ENCODE measurements at regions not wholly inside any gene's neighbourhood (a gene's known extent, or its start where the extent isn't known, plus 50 kb on each side); places are given as distances from the start of the nearest gene placed in this dataset.

DNA sequence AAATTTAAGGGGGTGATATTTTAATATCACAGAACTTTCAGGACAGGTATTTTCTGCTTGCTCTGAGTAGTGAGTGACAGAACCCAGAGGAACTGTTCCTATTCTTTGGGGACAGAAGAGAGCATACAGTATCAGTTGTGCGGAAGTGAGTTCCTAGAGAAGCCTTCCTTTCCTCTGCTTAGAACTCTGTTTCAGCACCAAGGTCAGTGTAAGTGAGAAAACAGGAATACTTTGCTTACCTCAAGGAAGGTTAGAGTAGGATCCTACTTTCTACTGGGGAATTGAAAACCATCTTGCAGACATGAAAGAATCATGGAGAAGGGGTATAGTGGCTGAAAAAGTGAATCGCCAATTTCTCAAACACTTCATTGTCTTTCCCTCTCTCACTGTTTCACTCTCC is 542.4 kb downstream of the SQOR start:
- Histone ChIP-seq H3K36me3 (replicated peaks; ENCODE audit: control insufficient read depth, insufficient read depth, low read length) (no peaks in the 10 kb centered on the region), H3K27me3 (ENCODE audit: control insufficient read depth, insufficient read depth, low read length) (no peaks in the 10 kb centered on the region), H3K4me3 (ENCODE audit: insufficient read depth, low read depth, low read length) (no peak overlapping the region)
- no peak for DNase-seq

DNA sequence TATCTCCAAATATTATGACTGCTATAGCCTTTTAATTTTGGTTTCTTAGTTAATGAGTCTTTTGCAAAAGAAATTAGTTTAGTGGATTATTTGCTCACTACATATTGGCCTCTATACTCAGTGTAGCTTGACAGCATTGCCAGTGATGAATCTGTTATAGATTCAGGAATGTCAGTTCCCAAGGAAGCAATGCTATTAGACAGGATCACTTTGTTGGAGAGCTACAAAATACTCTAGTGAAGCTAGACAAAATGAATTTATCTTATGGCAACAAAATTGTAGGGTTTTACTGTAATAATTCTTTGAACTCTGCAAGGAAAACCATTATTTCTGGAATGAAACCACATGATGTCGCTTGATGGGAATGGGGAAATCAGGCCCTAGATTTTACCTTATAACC is 543.3 kb downstream of the SQOR start:
- Histone ChIP-seq H3K36me3 (replicated peaks; ENCODE audit: control insufficient read depth, insufficient read depth, low read length) (no peaks in the 10 kb centered on the region), H3K27me3 (ENCODE audit: control insufficient read depth, insufficient read depth, low read length) (no peaks in the 10 kb centered on the region), H3K4me3 (ENCODE audit: insufficient read depth, low read depth, low read length) (no peak overlapping the region)
- DNase-seq = no peak

GRCh38 chr15:46207341-46207740 is 572.5 kb downstream of the SQOR start:
- no peak for DNase-seq
- no peaks in the 10 kb centered on the region for H3K36me3 ChIP-seq (replicated peaks; ENCODE audit: control insufficient read depth, insufficient read depth, low read length)
- no peak overlapping the region for H3K4me3 ChIP-seq (ENCODE audit: insufficient read depth, low read depth, low read length)
- no peaks in the 10 kb centered on the region for H3K27me3 ChIP-seq (ENCODE audit: control insufficient read depth, insufficient read depth, low read length)

DNA sequence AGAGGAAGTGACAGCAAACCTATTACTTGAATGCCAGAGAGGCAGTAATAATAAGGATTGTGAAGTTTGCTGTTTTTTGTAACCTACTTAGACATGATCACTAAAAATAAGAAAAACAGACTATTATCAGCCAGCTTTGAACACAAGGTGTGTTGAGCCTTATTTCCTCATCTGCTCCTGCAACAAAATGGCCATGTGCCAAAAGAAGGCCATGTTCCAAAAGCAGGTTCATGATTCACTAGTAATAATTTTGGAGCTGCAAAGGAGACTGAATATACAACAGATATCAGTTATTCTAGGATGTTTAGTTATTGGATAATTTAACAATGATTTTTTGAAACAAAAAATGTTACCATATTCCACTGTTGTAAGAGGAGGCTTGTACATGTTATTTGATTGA is 578.7 kb downstream of the SQOR start:
- Histone ChIP-seq H3K27me3 (ENCODE audit: control insufficient read depth, insufficient read depth, low read length) (no peaks in the 10 kb centered on the region), H3K4me3 (ENCODE audit: insufficient read depth, low read depth, low read length) (no peak overlapping the region), H3K36me3 (replicated peaks; ENCODE audit: control insufficient read depth, insufficient read depth, low read length) (no peaks in the 10 kb centered on the region)
- DNase-seq = no peak

DNA sequence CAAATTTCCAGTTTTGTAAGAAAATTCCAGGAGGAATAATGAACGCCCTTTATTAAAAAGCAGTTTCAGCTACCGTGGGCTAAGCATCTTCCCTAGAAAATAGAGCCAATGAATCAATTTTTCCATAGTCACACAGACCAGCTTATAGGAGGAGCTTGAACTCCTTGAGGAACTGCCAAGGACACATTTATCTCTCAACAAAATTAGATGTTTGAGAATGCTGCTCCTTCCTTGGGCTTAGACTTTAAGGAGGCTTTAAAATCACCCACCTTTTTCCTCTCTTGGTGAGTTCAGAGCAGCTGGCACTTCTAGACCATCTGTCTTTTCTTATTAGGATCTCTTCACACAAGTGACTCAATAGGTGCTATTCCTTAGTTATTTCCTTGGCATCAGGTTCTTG is 588.0 kb downstream of the SQOR start:
- Histone ChIP-seq H3K4me3 (ENCODE audit: insufficient read depth, low read depth, low read length) (no peak overlapping the region), H3K27me3 (ENCODE audit: control insufficient read depth, insufficient read depth, low read length) (no peaks in the 10 kb centered on the region), H3K36me3 (replicated peaks; ENCODE audit: control insufficient read depth, insufficient read depth, low read length) (no peaks in the 10 kb centered on the region)
- DNase-seq = no peak

DNA sequence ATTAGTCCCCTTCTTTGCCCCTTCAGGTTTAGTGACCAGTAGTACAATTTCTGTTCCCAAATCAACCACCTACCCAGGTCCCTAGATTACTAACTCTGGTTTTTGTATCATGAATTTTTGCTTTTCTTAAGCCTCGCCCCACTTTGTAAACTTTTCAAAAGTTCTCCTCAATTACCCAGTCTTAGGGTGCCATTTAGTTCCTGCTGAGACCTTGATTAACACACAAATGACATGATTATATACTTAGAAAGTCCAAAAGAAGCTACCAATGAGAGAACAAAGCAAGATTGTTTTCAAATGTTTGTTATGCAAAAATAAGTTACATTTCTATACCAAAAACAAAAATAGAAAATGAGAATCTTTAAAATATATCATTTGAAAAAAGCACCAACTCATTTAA is 594.4 kb downstream of the SQOR start:
- H3K4me3 ChIP-seq (ENCODE audit: insufficient read depth, low read depth, low read length) = no peak overlapping the region
- H3K36me3 ChIP-seq (replicated peaks; ENCODE audit: control insufficient read depth, insufficient read depth, low read length) = no peaks in the 10 kb centered on the region
- no peak for DNase-seq
- H3K27me3 ChIP-seq (ENCODE audit: control insufficient read depth, insufficient read depth, low read length) = peaks cover 8% of the 10 kb centered on the region; the same call in 1 of the 2 replicates

DNA sequence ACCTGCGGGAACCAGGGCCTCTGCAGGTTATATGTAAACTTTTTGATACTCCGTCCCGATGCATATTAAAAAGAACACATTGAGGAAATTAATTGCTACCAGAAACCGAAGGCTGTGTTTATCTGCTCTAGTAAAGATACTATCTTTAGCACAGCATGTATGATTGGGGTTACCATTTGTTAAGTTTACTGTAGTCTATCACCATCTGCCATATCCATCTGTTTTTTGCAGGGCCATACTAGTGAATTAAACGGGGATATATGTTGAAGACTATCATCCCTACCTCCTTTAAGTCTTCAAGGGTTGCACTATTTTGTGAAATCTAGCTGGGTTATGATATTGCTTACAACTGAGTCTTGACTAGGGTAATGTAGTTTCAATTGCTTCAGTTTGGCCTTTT is 597.0 kb downstream of the SQOR start:
- H3K27me3 ChIP-seq (ENCODE audit: control insufficient read depth, insufficient read depth, low read length) = peaks cover 8% of the 10 kb centered on the region; the same call in 1 of the 2 replicates
- no peak for DNase-seq
- no peak overlapping the region for H3K4me3 ChIP-seq (ENCODE audit: insufficient read depth, low read depth, low read length)
- no peaks in the 10 kb centered on the region for H3K36me3 ChIP-seq (replicated peaks; ENCODE audit: control insufficient read depth, insufficient read depth, low read length)

DNA sequence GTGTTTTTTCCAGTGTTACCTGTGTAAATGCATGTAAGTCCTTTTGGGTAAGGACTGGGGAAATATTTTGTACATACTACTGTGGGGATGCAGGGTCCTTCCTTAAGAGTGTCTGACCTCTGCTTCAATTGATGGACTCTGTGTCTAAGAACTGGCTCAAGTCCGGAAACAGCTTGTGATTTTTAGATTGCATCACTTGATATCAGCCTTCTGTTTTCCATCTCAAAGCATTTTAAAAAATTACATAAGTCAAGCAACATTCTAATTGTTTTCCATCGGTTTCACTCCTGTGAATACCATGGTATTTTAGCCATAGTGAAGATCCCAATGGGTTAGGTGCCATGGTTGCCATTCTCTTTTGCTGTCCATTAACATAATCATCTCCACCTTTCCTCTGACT is 597.6 kb downstream of the SQOR start:
- Histone ChIP-seq H3K27me3 (ENCODE audit: control insufficient read depth, insufficient read depth, low read length) (peaks cover 8% of the 10 kb centered on the region; the same call in 1 of the 2 replicates), H3K36me3 (replicated peaks; ENCODE audit: control insufficient read depth, insufficient read depth, low read length) (no peaks in the 10 kb centered on the region), H3K4me3 (ENCODE audit: insufficient read depth, low read depth, low read length) (no peak overlapping the region)
- no peak for DNase-seq

DNA sequence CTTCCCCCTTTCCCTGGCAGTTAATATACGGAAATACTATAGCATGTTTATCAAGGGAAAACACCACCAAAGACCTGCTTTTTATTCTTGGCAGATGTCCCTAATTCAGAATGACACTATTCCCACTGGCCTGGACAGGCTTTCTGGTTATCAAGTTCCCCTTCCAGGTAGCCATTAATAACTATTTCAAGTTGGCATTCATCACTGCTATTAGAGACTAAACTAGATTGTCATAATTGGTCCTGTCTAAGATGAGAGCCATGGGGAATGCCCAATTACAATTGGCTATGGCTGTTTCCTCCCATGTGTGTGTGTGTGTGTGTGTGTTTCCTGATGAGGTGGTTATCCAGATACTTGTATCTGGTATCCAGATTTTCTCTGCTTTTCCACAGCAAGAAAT is 608.1 kb downstream of the SQOR start:
- H3K4me3 ChIP-seq (ENCODE audit: insufficient read depth, low read depth, low read length) = no peak overlapping the region
- DNase-seq = no peak
- H3K36me3 ChIP-seq (replicated peaks; ENCODE audit: control insufficient read depth, insufficient read depth, low read length) = no peaks in the 10 kb centered on the region
- no peaks in the 10 kb centered on the region for H3K27me3 ChIP-seq (ENCODE audit: control insufficient read depth, insufficient read depth, low read length)

- DNase-seq = no peak
- no peaks in the 10 kb centered on the region for H3K27me3 ChIP-seq (ENCODE audit: control insufficient read depth, insufficient read depth, low read length)
- no peaks in the 10 kb centered on the region for H3K36me3 ChIP-seq (replicated peaks; ENCODE audit: control insufficient read depth, insufficient read depth, low read length)
- no peak overlapping the region for H3K4me3 ChIP-seq (ENCODE audit: insufficient read depth, low read depth, low read length)
Measured at GRCh38 chr15:46251903-46252302, 617.1 kb downstream of the SQOR start.

- DNase-seq = no peak
- Histone ChIP-seq H3K36me3 (replicated peaks; ENCODE audit: control insufficient read depth, insufficient read depth, low read length) (no peaks in the 10 kb centered on the region), H3K4me3 (ENCODE audit: insufficient read depth, low read depth, low read length) (no peak overlapping the region), H3K27me3 (ENCODE audit: control insufficient read depth, insufficient read depth, low read length) (no peaks in the 10 kb centered on the region)
Measured at GRCh38 chr15:46258056-46258455, 623.2 kb downstream of the SQOR start.

DNA sequence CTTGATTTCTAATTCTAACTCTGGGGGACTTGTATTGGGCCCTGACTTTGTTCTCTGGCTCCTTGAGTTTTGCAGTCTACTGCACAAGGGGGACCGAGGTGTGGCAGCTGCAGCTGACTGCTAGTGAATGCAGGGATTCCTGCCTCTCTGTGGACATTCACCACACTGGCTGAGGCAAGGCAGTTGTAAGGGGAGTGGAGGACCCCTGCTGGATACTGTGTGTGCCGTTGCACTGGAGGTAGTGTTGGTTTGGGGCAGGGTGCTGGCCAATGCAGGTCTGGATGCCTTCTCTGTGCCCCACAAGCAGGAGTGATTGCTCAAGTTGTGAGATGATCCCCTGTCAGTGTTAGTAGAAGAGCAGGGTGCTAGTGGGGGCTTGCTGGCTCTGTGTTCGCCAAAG is 626.1 kb downstream of the SQOR start:
- Histone ChIP-seq H3K4me3 (ENCODE audit: insufficient read depth, low read depth, low read length) (no peak overlapping the region), H3K27me3 (ENCODE audit: control insufficient read depth, insufficient read depth, low read length) (no peaks in the 10 kb centered on the region), H3K36me3 (replicated peaks; ENCODE audit: control insufficient read depth, insufficient read depth, low read length) (no peaks in the 10 kb centered on the region)
- DNase-seq = peak; percentile 35

DNA sequence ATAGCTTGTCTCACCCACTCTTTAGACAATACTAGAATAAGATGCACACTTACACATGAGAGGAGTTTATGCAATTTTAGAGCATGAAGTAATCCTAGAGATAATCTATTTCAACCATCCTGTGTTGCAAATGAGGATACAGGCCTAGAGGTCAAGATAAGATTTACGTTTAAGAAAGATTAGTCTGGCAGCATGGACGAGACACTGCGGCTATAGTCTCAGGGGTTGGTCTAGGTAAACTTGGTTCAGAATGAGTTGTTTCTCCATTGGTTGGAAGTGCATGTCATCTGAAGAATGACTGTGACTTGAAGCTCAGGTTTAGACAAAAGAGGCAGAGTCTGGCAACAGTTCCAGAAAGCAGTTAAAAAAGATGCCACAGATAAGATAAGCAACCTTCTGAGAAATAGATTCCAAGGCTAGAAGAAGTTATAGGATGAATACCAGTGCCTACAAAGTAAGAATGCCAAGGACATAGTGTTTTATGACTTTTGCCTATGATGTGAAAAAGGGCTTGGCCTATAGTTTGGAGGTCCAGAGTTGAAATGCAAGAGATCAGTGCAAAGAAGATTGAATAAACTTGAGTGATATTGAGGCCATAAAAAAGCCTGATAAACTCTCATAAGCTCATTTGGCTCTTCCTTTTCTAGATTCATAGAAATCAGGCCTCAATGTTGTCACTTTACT is 631.0 kb downstream of the SQOR start:
- Histone ChIP-seq H3K36me3 (replicated peaks; ENCODE audit: control insufficient read depth, insufficient read depth, low read length) (no peaks in the 10 kb centered on the region), H3K27me3 (ENCODE audit: control insufficient read depth, insufficient read depth, low read length) (no peaks in the 10 kb centered on the region), H3K4me3 (ENCODE audit: insufficient read depth, low read depth, low read length) (no peak overlapping the region)
- no peak for DNase-seq

DNA sequence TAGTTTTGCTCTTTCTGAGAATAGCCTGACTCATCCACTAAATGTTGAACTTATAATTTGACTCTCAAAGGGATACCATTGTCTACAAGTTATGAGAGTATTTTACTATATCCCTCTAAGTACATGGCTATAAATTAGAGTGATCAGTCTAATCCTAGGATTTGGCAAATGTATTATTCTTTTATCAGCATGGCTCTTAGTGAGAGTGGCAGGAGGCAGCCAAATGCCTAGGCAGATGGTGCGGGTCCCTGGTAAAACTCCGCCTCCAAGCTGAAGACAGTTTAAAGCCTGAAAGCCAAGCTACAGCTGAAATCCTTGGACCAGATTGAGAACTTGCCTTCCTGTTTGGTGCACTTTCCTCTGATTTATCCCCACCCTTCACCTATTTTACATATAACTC is 631.8 kb downstream of the SQOR start:
- no peaks in the 10 kb centered on the region for H3K27me3 ChIP-seq (ENCODE audit: control insufficient read depth, insufficient read depth, low read length)
- H3K4me3 ChIP-seq (ENCODE audit: insufficient read depth, low read depth, low read length) = no peak overlapping the region
- no peaks in the 10 kb centered on the region for H3K36me3 ChIP-seq (replicated peaks; ENCODE audit: control insufficient read depth, insufficient read depth, low read length)
- DNase-seq = no peak

DNA sequence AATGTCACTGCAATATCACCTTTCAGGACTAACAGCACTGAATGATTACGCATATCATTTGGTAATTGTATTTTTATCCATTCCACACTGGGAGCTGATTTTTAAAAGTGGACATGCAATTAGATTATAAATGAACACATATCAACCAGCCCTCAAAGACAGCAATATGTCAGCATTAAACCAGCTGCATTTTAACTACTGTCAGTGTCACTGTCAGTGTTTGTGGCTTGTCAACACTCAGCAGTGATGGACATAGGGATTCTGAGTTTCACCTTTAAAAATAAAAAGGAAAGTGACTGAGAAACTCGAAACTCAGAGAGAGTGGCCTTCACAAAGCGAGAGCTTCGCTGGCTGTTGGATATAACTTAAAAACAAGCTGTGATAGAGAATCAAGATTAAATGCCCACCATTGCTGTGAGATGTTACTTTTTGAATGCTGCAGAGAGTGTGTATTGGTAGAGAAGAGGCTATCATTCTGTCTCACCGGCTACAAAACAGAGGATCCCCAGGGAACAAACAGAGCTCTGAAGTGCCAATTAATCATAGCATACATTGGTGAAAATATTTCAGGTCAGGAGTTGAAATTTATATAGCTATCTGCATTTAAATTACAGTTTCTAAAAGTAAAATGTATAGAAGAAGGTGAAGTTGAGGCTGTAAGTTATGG is 635.8 kb downstream of the SQOR start:
- Histone ChIP-seq H3K27me3 (ENCODE audit: control insufficient read depth, insufficient read depth, low read length) (no peaks in the 10 kb centered on the region), H3K4me3 (ENCODE audit: insufficient read depth, low read depth, low read length) (no peak overlapping the region), H3K36me3 (replicated peaks; ENCODE audit: control insufficient read depth, insufficient read depth, low read length) (no peaks in the 10 kb centered on the region)
- DNase-seq = no peak

Measured in H7 (cell line).